GM18867 (cell line): ENCODE measurements at regions not wholly inside any gene's neighbourhood (a gene's known extent, or its start where the extent isn't known, plus 50 kb on each side); places are given as distances from the start of the nearest gene placed in this dataset.

Experiments used
- ATAC-seq: cut with Tn5 transposase; IDR thresholded peaks from one replicate; pipeline ENCODE4 v1.9.1; 2021; ENCODE audit warnings: mild to moderate bottlenecking, moderate library complexity; ENCODE audit not compliant: unreplicated experiment

DNA sequence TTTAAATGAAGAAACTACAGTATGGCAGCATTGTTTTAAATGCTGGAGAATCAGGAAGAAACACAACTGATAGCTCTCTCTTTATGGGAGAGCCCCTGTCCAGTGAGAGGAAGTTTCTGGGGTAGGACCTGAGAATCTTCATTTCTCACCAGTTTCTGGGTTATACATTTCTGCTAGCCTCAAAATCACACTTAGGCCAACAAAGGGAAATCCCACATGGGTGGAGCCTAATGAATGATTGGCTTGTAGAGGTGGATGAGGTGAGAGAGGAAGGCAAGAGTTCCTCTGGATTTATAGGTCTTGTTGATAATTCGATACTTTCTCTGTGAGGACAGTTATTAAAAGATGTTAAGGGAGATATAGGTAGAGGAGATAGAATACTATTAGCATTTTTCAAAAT lies 1397.3 kb upstream of the TENM4 start:
- ATAC-seq, result peak; percentile 70

DNA sequence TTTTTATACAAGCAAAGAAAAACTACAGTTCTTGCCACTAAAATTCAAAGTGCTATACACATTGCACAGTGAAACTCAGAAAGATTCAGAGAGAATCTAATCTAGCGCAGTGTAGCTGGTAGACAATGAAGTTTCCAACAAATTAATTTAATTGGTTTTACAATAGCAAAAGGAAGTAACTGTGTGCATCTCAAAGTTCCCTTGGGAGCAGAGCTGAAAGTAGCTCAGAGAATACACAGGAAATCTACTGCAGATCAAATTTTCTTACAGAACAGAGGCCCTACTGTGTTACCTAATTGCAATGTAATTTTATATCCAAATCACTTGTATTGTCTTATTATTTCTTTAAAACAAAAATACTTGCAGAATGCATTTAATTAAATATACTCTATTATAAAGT lies 1396.2 kb upstream of the TENM4 start:
- ATAC-seq, result no peak

DNA sequence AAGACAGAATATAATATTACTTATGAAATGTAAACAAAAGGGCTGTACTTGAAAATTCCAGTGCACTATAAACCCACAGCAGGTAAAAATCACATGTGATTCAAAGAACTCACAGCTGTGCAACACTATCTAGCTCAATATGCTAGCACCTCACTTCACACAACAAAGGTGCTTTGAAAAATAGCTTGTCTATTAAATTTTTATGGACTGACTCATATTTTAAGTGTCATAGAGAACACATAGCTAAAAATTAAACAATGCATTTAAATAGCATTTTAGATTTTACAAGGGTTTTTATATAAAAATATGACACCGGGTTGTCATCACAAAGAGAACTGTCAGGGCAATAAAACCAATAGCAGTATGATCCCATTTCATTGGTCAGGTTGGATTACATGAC lies 1390.5 kb upstream of the TENM4 start:
- no peak for ATAC-seq

DNA sequence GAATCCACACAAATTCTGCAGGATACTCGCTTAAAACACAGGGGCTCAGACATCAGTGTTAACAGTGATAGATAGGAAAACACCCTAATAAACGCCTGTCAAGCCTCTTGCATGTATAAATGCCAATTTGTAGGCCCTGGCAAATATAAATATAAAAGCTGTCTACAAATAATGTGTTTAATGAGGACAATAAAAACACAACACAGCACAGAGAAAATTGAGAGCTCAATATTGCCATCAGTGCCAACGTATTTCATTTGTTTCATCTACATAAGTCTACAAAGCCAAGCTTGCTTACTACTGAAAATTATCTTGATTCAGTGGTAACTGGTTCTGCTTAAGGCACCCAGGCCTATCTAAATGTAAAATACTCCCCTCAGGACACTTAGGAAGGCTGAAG lies 1387.0 kb upstream of the TENM4 start:
- ATAC-seq, result no peak

DNA sequence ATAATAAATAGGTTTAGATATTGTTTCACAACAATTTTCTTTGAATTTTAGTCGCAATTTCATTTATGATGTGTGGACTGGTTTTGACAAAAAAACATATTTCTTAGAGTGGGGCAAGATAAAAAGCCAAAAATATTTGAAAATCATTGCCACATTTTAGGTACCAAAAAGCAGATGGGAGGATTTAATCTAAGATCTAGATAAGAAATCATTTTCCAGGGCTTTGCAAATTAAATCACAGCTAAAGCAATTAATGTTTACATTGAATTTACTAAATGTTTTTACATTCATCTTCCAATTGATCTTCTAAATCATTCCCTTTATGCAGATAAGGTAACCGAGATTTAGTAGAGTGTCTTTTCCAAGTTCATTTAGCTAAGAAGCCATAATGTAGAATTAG lies 1386.0 kb upstream of the TENM4 start:
- ATAC-seq, result no peak

DNA sequence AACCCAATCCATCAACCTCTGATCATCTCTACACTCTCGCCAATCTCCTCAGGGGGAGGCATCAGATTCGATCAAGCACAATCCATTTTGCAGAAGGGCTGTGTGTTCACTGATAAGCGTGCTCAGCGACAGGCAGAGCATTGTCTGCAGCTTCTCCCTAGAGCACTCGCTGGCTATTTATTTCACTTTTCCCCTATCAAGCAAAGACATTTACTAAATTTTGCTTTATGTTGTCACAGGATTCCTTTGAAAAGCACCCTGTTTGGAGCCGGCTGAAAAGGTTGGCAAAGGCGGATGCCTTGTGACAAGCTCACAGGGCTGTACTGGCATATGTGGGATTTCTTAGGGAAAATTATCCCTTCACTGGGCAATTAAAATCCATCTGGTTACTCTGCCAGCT lies 1381.5 kb upstream of the TENM4 start:
- ATAC-seq, result no peak

DNA sequence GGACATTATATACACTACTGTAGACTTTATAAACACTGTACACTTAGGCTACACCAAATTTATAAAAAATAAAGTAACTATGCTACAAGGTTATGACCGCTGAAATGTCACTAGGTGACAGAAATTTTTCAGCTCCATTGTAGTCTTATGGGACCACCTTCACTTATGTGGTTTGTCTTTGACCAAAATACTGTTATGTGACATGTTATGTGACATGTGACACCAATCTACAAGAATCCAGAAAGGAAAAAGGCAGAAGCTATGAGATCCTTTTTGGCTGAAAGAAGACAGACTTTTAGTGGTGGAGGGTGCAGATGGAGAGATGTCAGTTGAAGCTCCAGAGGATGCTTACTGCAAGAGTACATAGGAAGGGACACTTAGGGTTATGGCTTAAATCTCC lies 1378.4 kb upstream of the TENM4 start:
- no peak for ATAC-seq

DNA sequence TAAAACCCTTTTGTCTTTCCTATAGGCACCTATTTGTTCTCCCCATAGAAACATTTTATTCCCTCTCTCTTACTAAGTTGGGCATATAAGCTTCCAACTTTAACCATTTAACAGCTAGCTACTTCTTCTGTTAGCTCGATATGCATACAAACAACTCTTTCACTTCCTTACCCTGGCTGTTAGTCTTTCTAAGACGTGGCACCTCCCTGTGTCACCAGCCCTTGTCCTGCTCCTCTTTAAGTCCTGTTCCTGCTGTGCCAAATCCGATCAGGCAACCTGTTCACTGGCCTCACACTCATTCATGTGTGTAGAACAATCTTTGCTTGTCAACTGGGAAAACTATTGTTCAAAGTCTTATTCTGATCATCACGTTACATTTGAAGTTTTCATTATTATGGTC lies 1376.1 kb upstream of the TENM4 start:
- peak; percentile 46 for ATAC-seq

DNA sequence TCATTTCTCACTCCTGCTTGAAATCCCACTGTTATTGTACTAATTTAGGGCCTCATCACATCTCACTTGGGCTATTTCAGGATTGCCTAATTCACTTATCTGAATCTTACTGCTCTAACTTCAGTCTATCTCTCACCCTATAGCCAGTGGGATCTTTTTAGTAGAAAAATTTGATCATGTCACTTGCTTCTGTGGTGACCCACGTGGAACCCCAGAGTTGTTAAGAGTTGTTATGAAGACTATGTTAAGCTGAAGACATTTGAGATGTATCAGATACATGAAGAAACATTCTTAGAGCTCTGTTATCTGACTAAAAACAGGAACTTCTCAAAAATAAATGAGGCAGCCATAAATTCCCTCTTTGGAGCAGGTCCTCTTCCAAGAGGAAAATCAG lies 1375.6 kb upstream of the TENM4 start:
- ATAC-seq, result peak; percentile 34

DNA sequence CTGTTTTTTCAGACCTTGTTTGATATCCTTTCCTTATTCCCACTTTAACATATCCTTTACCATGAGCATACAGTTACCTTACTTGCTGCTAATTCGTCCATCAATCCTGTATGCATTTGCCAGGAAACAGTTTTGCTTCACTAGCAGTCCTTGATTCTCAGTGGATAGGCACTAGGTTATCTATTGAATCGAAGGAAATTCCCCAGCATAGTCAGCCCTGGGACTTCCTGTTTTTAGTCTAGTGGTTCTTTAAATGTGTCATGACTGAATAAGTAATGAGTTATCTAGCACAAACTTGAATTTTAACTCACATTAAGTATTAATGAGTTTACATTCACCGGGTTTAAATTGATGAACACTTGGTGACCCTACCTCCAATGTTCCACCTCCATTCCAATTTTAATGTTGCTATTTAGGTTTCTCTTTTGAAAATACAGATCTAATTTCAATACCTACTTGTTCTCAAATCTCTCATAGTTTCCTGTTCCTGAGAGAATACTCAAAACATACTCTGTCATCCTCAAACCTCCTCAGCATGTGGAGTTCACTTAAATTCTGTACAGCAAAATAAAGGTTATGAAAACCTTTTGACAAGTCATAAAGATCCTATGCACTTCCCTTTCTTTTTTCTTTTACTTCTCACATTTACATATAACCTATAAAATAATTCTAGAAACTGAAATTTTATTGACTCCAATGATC lies 1375.1 kb upstream of the TENM4 start:
- peak; percentile 89 for ATAC-seq

DNA sequence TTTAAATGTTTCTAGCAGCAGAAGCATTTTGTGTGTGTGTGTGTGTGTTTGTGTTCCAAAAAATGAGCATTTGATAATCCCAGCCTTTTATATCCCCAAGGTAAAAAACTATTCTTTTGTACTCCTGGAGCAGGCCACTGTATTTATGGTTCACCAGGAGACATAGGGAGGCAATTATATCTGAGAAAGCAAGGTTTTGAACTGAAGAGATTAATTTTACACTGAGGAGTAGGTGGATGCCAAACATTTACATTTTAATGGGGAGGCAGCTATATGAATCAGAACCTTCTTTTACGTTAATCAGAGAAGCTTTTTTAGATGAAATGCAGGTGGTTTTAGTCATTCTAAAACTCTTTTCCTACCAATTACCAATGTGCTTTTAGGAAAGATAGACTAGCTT lies 1374.0 kb upstream of the TENM4 start:
- no peak for ATAC-seq

DNA sequence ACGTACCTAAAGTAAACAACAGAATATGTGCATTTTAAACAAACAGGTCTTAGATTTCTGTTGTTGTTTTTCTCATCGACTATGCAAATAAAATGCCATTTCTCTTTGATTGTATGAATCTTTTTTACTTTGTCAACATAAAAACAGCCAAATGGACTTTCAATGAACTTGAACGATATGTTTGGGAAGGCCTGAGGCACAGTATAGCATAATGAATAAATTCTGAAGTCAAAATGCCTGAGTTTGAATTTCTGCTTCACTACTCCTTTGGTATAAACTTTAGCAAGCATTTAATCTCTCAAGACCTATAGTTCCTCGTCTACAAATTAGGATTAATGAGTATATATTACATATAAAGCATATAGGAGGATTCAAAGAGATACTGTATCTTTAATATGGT lies 1369.9 kb upstream of the TENM4 start:
- no peak for ATAC-seq

DNA sequence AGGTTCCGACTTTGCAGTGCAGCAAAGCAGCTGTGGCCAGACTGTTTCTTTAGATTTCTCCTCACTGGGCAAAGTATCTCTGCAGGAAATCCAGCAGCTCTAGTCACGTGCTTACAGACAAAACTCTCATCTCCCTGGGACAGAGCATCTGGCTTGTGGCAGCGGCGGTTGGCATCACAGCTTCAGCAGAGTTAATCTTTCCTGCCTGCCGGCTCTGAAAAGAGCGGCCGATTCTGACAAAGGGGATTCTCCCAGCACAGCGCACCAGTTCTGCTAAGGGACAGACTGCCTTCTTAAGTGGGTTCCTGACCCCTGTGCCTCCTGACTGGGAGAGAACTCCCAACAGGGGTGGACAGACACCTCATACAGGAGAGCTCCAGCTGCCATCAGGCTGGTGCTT lies 1357.3 kb upstream of the TENM4 start:
- no peak for ATAC-seq

DNA sequence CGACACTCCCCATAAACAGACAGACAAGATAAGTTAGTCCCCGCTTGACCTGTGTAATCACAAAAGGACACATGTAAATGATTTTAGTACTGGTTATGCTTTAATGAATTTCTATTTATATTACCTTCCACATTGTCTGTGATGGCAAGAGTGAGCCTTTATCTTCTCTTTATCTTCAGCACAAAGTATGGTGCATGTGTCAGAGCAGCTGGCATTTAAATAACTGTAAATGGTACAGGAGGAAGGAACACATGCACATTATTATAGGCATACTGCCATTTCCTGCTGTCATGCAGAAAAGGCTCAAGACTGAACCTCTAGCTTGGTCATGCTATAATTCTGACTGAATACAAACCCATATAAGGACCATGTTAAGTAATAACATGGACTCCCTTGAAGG lies 1342.7 kb upstream of the TENM4 start:
- no peak for ATAC-seq

DNA sequence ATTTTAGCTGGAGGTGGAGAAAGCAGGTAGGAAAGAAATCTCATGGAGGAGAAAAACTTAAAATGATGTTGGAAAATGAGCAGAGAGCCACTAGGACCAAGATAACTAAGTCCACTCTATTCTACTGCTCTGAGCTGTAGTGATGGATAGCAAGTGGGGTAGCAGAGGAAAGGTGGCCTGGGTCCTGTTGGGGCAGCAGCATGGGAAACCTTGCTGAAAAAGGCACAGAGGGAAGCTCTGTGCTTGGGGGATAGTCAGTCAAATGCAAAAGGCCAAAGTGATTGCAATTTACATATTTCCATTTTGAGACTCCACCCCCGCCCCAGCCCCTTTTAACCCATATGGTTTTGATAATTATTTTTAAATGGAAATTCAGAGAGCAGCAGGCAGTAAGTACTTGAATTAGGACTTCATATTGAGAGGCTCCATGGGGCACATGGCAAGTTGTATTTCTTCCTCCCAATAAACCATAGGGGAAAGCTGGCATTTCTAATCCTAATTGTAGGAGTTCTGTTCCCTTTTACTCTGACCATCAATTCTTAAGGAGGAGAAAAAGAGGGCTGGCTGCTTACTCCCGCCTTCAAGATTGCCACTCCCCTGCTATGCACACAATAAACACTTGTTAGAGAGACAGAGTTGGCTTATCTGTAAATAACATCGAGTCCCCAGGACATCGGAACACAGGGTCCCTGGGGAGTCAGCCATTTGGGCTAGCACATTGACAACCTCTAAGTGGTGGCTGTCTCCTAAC lies 1341.5 kb upstream of the TENM4 start:
- no peak for ATAC-seq

DNA sequence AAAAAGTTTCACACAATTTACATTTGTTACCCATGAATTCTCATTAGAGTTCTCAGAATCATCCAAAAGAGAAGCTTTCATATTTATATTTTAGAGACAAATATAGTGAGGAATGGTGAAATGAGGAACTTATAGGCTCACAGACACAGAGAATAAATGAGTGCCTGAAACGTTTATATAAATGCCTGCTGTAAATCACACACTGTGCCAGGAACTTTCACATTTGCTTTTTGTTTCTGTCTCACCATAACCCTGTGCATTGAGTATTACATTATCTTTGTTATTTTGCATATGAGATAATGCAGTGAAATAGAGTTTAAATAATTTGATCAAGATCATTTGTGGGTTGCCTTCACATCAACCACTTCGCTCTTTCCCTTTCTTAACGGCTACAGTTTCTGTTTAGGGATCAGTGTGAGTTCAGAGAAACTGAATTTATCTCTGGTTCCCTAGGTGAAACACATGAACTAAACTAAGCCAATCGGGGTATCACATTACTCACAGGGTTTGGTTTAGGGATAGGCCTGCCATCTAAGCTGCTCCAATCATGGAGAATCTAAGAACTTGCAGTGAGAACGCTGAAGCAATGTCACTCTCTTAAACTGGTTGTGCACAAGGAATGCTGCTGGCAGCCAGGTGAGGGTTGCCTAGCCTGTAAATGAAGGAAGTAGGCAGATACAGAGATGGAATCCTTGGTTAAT lies 1339.2 kb upstream of the TENM4 start:
- peak; percentile 44 for ATAC-seq

DNA sequence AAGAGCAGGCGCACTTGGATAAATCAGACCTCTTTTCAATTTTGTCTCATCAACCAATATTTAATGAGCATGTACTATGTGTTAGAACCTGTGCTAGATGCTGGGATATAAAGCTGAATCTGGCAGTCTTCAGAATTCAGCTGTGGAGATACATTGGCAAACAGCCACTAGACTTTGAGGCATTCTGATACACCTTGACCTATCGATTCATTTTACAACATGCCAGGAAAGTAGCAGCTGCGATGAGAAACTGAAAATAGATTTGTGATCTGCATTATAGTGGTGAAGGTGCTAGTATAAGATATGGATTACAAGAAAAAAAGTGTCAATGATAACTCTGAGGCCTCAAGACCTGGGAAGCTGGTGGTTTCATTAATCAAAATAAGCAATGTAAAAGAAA lies 1338.1 kb upstream of the TENM4 start:
- no peak for ATAC-seq

DNA sequence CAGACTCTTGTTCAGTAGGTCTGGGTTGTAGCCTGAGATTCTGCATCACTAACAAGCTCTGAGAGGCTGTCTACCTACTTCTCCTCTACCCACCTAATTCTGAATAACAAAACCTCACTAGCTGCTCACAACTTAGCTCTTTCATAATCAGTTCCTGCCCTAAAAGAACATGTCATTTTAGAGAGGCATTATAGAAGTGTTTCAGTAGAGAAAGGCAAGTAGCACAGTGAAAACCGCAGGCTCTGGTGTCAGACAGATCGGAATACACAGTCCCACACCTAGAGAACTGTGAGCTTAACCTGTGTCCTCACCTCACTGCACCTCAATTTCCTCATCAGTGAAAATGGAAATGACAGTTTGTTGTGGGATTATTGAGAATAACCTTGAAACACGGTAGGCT lies 1337.6 kb upstream of the TENM4 start:
- ATAC-seq, result no peak

DNA sequence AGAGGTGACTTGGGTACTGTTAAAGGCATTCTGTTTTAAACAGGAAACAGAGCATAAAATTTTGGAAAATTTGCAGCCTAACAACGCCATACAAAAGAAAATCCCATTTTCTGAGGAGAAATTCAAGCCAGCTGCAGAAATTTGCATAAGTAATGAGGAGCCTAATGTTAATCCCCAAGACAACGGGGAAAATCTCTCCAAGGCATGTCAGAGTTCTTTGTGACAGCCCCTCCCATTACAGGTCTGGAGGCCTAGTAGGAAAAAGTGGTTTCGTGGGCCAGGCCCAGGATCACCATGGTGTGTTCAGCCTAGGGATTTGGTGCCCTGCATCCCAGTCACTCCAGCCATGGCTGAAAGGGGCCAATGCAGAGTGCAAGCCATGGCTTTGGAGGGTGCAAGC lies 1333.1 kb upstream of the TENM4 start:
- ATAC-seq, result no peak

DNA sequence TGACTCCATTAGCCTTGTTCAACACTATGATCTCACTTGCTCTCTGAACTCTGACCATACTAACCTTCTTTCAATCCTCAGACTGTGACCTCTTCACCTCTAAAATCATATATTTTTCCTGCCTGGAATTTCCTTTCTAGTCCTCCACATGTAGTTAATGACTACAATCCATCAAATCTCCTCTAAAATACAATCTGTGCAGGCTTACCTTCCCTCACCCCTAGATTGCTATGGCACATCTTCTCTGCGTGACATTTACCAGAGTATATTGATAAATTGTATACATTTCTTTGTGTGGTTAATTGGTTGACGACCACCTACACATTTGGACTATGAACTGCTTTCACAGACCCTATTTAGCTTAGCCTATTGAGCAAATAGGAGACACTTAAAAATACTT lies 1330.2 kb upstream of the TENM4 start:
- ATAC-seq, result no peak

DNA sequence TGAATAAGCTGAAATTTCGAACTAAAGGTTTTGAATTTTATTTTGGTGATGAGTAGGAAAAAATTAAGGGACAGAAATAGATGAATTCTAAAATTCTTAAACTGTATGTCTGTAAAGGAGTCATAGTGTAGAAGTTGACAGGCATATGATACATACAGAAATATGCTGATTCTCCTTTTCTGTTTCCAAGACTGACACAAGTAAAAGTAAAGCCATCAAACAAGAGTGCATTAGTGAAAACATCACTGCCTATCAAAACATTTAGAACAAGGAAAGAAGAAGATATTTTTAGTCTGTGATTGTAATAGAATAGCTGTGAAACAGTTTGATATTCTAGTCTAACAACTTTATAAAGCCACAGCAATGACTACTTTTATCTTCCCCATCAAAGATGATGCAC lies 1318.0 kb upstream of the TENM4 start:
- ATAC-seq, result no peak
